GM23248 (cell line): ENCODE measurements at regions not wholly inside any gene's neighbourhood (a gene's known extent, or its start where the extent isn't known, plus 50 kb on each side); places are given as distances from the start of the nearest gene placed in this dataset.

Experiments
- DNase-seq: peaks from one replicate; pipeline ENCODE4 v3.0.0-alpha.2; 2015
- H2AFZ ChIP-seq: fragments of 200-600 bp; sonication (generic); 2 replicates; pipeline ENCODE4 v1.6.1; 2016; ENCODE audit warnings: antibody characterized with exemption
- H3F3A ChIP-seq: fragments of 200-600 bp; sonication (generic); 2 replicates; pipeline ENCODE4 v1.6.1; 2016; ENCODE audit warnings: mild to moderate bottlenecking, antibody characterized with exemption, mixed run types; ENCODE audit not compliant: insufficient read depth
- H3K27ac ChIP-seq: fragments of 200-600 bp; sonication (generic); 2 replicates; pipeline ENCODE4 v1.5.1; 2016; ENCODE audit warnings: mild to moderate bottlenecking
- H3K27me3 ChIP-seq: fragments of 200-600 bp; sonication (generic); replicated peaks from 2 replicates; pipeline ENCODE4 v1.6.1; 2016; ENCODE audit warnings: mild to moderate bottlenecking; ENCODE audit not compliant: insufficient read depth
- H3K36me3 ChIP-seq: fragments of 200-600 bp; sonication (generic); 2 replicates; pipeline ENCODE4 v1.6.1; 2016; ENCODE audit warnings: low read depth, mild to moderate bottlenecking
- H3K4me1 ChIP-seq: fragments of 200-600 bp; sonication (generic); 2 replicates; pipeline ENCODE4 v1.6.1; 2016; ENCODE audit warnings: mild to moderate bottlenecking; ENCODE audit not compliant: insufficient read depth
- H3K4me2 ChIP-seq: fragments of 200-600 bp; sonication (generic); one replicate; pipeline ENCODE4 v1.6.1; 2016; ENCODE audit warnings: mild to moderate bottlenecking; ENCODE audit not compliant: unreplicated experiment
- H3K4me3 ChIP-seq: fragments of 200-600 bp; sonication (generic); 2 replicates; pipeline ENCODE4 v1.5.1; 2016; ENCODE audit warnings: mild to moderate bottlenecking
- H3K79me2 ChIP-seq: fragments of 200-600 bp; sonication (generic); 2 replicates; pipeline ENCODE4 v1.6.1; 2016; ENCODE audit warnings: mild to moderate bottlenecking; ENCODE audit not compliant: insufficient read depth
- H3K9ac ChIP-seq: fragments of 200-600 bp; sonication (generic); 2 replicates; pipeline ENCODE4 v1.6.1; 2016; ENCODE audit warnings: mild to moderate bottlenecking
- H3K9me2 ChIP-seq: fragments of 200-600 bp; sonication (generic); 2 replicates; pipeline ENCODE4 v1.6.1; 2016; ENCODE audit warnings: mixed run types, mild to moderate bottlenecking, moderate library complexity; ENCODE audit not compliant: insufficient read depth
- H3K9me3 ChIP-seq: fragments of 200-600 bp; sonication (generic); one replicate; pipeline ENCODE4 v1.6.1; 2017; ENCODE audit warnings: low read depth
- H4K20me1 ChIP-seq: fragments of 200-600 bp; sonication (generic); 2 replicates; pipeline ENCODE4 v1.6.0; 2016; ENCODE audit not compliant: insufficient read depth
- EZH2 ChIP-seq: fragments of 200-600 bp; sonication (generic); IDR thresholded peaks from 2 replicates; pipeline ENCODE4 v1.6.1; 2018; ENCODE audit warnings: antibody characterized with exemption, mild to moderate bottlenecking; ENCODE audit not compliant: insufficient read depth, poor library complexity, severe bottlenecking
- EZH2phosphoT487 ChIP-seq: fragments of 200-600 bp; sonication (generic); IDR thresholded peaks from 2 replicates; pipeline ENCODE4 v1.6.1; 2018; ENCODE audit warnings: antibody characterized with exemption, moderate library complexity, mild to moderate bottlenecking, low read depth; ENCODE audit not compliant: insufficient read depth
- WGBS, 2 experiments: methylation state at CpG; one replicate each; pipeline ENCODE4 v1.1.6; 2015 to 2017; ENCODE audit warnings: low lambda C conversion rate in 2 of 2, low coverage in 1 of 2; ENCODE audit errors: missing lambda C conversion rate in 2 of 2; 5-methylcytosine and 5-hydroxymethylcytosine counted together
- in situ Hi-C: fragments of 300-500 bp; cut with MboI; formaldehyde crosslinking; loops from 2 replicates; pipeline ENCODE4 v1.15.0; 2020

DNA sequence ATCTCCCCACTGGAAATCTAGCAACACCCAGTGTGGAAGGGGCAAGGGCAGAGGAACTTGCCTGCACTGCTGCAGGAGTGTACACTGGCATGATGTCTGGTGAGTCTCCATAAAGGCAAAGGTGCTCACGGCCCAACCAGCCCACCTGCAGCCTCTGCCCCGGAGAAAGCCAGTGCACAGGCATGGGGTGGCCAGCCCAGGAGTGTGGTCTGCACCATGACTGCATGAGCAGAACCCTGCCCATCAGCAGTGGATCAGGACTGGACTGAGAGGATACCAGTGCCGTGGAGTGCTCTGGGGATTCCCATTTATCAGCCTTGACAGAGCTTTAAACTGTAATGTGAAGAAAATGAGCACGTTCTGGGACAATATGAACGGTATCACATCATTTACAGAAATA, 342.6 kb upstream of the HS6ST1 start:
- 53 to 55% methylated on average over 5 of the region's 5 CpGs for WGBS, 2 experiments
- no peak for DNase-seq
- Histone ChIP-seq H3K27me3 (peaks cover 36% of the 10 kb centered on the region), H3K4me2 (no peak overlapping the region), H4K20me1 (no peaks in the 10 kb centered on the region), H3K4me3 (no peak overlapping the region), H3K9me2 (no peaks in the 10 kb centered on the region), H3K9me3 (no peaks in the 10 kb centered on the region), H3K36me3 (no peaks in the 10 kb centered on the region), H3K27ac (no peak overlapping the region), H3K79me2 (no peaks in the 10 kb centered on the region), H3K9ac (no peak overlapping the region), H3F3A (no peaks in the 10 kb centered on the region), H2AFZ (no peak overlapping the region), H3K4me1 (no peaks in the 10 kb centered on the region)
- in situ Hi-C loops = no loop called here
- no peak for TF ChIP-seq EZH2
- TF ChIP-seq EZH2phosphoT487 = no peak

- Histone ChIP-seq H3K9me2 (no peaks in the 10 kb centered on the region), H2AFZ (no peak overlapping the region), H3K79me2 (no peaks in the 10 kb centered on the region), H3K27me3 (peaks cover 28% of the 10 kb centered on the region), H3K4me1 (no peaks in the 10 kb centered on the region), H4K20me1 (no peaks in the 10 kb centered on the region), H3K9ac (no peak overlapping the region), H3K36me3 (no peaks in the 10 kb centered on the region), H3K9me3 (no peaks in the 10 kb centered on the region), H3K4me2 (no peak overlapping the region), H3K4me3 (no peak overlapping the region), H3K27ac (no peak overlapping the region), H3F3A (no peaks in the 10 kb centered on the region)
- DNase-seq = no peak
- no peak for TF ChIP-seq EZH2phosphoT487
- TF ChIP-seq EZH2 = no peak
- 41 to 43% methylated on average over 8 of the region's 8 CpGs for WGBS, 2 experiments
- in situ Hi-C loops = no loop called here
Measured at GRCh38 chr2:128662051-128662471, 343.4 kb upstream of the HS6ST1 start.

GRCh38 chr2:128663371-128664050, 344.8 kb upstream of the HS6ST1 start:
- Histone ChIP-seq H3K36me3 (no peaks in the 10 kb centered on the region), H3F3A (no peaks in the 10 kb centered on the region), H3K9me2 (no peaks in the 10 kb centered on the region), H3K79me2 (no peaks in the 10 kb centered on the region), H3K4me1 (no peaks in the 10 kb centered on the region), H3K27ac (no peak overlapping the region), H3K9me3 (no peaks in the 10 kb centered on the region), H4K20me1 (no peaks in the 10 kb centered on the region), H3K4me2 (no peak overlapping the region), H3K9ac (no peak overlapping the region), H3K4me3 (no peak overlapping the region), H3K27me3 (peaks cover 24% of the 10 kb centered on the region), H2AFZ (no peak overlapping the region)
- 61 to 67% methylated on average over 12 of the region's 12 CpGs for WGBS, 2 experiments
- TF ChIP-seq EZH2 (no peak), EZH2phosphoT487 (no peak)
- in situ Hi-C loops = no loop called here
- DNase-seq = no peak

DNA sequence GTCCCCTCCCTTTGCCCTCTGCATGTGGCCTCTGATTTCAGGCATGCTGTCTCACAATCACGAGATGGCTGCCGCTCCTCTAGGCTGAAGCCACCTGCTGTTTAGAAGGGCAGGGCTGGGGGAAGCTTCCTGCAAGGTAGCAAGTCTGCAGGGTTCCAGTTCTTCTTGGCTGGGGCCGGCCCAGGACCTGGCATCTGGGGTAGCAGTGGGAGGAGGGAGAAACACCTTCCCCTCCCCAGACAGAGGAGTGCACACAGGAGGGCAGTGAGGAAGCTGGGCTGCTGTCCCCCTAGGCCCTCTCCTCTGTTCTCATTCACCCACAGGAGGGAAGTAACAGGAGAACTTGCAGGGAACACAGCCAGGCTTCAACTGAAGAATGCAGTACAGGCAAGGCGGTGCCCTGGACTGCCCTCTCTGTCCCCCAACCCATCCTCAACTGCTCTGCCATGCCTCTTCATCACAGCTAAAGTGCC, 345.9 kb upstream of the HS6ST1 start:
- H4K20me1 ChIP-seq = no peaks in the 10 kb centered on the region
- H3K4me1 ChIP-seq = no peaks in the 10 kb centered on the region
- no peaks in the 10 kb centered on the region for H3K9me3 ChIP-seq
- H3K9ac ChIP-seq = no peak overlapping the region
- H3K9me2 ChIP-seq = no peaks in the 10 kb centered on the region
- TF ChIP-seq EZH2phosphoT487 (no peak), EZH2 (no peak)
- 31 to 40% methylated on average over 4 of the region's 4 CpGs for WGBS, 2 experiments
- H3K4me2 ChIP-seq = no peak overlapping the region
- DNase-seq = no peak
- H3K36me3 ChIP-seq = no peaks in the 10 kb centered on the region
- no peak overlapping the region for H3K4me3 ChIP-seq
- in situ Hi-C loops = no loop called here
- no peak overlapping the region for H3K27ac ChIP-seq
- no peaks in the 10 kb centered on the region for H3K79me2 ChIP-seq
- peaks cover 24% of the 10 kb centered on the region for H3K27me3 ChIP-seq
- no peaks in the 10 kb centered on the region for H3F3A ChIP-seq
- H2AFZ ChIP-seq = no peak overlapping the region

GRCh38 chr2:128665113-128665512, 346.4 kb upstream of the HS6ST1 start:
- no peak for DNase-seq
- no peak overlapping the region for H3K4me2 ChIP-seq
- TF ChIP-seq EZH2 (no peak), EZH2phosphoT487 (no peak)
- no peak overlapping the region for H3K4me3 ChIP-seq
- H3K9me3 ChIP-seq = no peaks in the 10 kb centered on the region
- no peaks in the 10 kb centered on the region for H3K36me3 ChIP-seq
- WGBS, 2 experiments = 81 to 91% methylated on average over 4 of the region's 4 CpGs
- no peak overlapping the region for H3K27ac ChIP-seq
- no peaks in the 10 kb centered on the region for H3K4me1 ChIP-seq
- H3K9ac ChIP-seq = no peak overlapping the region
- H3K79me2 ChIP-seq = no peaks in the 10 kb centered on the region
- H3K9me2 ChIP-seq = no peaks in the 10 kb centered on the region
- H3K27me3 ChIP-seq = peaks cover 24% of the 10 kb centered on the region
- H4K20me1 ChIP-seq = no peaks in the 10 kb centered on the region
- H3F3A ChIP-seq = no peaks in the 10 kb centered on the region
- in situ Hi-C loops = no loop called here
- no peak overlapping the region for H2AFZ ChIP-seq
